ENCODE measurements at regions not wholly inside any gene's neighbourhood (a gene's known extent, or its start where the extent isn't known, plus 50 kb on each side); places are given as distances from the start of the nearest gene placed in this dataset.

- no peak for TF ChIP-seq CTCF (IDR thresholded peaks at IDR 0.05; ENCODE audit: low read depth, low read length)
- no peak overlapping the region for H3K4me3 ChIP-seq (ENCODE audit: low read depth, low read length)
These were observed 1183.0 kb upstream of the CDH18 start for GRCh38 chr5:21171038-21171437.

GRCh38 chr5:21168557-21168956 is 1180.6 kb upstream of the CDH18 start:
- no peak overlapping the region for H3K4me3 ChIP-seq (ENCODE audit: low read depth, low read length)
- TF ChIP-seq CTCF (IDR thresholded peaks at IDR 0.05; ENCODE audit: low read depth, low read length) = no peak

- TF ChIP-seq CTCF (IDR thresholded peaks at IDR 0.05; ENCODE audit: low read depth, low read length) = no peak
- H3K4me3 ChIP-seq (ENCODE audit: low read depth, low read length) = no peak overlapping the region
These were observed 1177.3 kb upstream of the CDH18 start for GRCh38 chr5:21165344-21165743.

- no peak overlapping the region for H3K4me3 ChIP-seq (ENCODE audit: low read depth, low read length)
- no peak for TF ChIP-seq CTCF (IDR thresholded peaks at IDR 0.05; ENCODE audit: low read depth, low read length)
These were observed 1176.4 kb upstream of the CDH18 start for GRCh38 chr5:21164425-21164824.

GRCh38 chr5:21159510-21160059 is 1171.6 kb upstream of the CDH18 start:
- H3K4me3 ChIP-seq (ENCODE audit: low read depth, low read length) = no peak overlapping the region
- TF ChIP-seq CTCF (IDR thresholded peaks at IDR 0.05; ENCODE audit: low read depth, low read length) = no peak

GRCh38 chr5:21154526-21154925 is 1166.5 kb upstream of the CDH18 start:
- TF ChIP-seq CTCF (IDR thresholded peaks at IDR 0.05; ENCODE audit: low read depth, low read length) = no peak
- no peak overlapping the region for H3K4me3 ChIP-seq (ENCODE audit: low read depth, low read length)

GRCh38 chr5:21152611-21153010 is 1164.6 kb upstream of the CDH18 start:
- no peak overlapping the region for H3K4me3 ChIP-seq (ENCODE audit: low read depth, low read length)
- TF ChIP-seq CTCF (IDR thresholded peaks at IDR 0.05; ENCODE audit: low read depth, low read length) = no peak

All from WI38 (cell line).